Suprapubic skin (tissue), 4 donors: ENCODE measurements at regions not wholly inside any gene's neighbourhood (a gene's known extent, or its start where the extent isn't known, plus 50 kb on each side); places are given as distances from the start of the nearest gene placed in this dataset.
A peak's percentile ranks its signal among the peaks of the same experiment; 100 is the strongest.

Experiments
- DNase-seq, 2 donors: peaks; one replicate each; pipeline ENCODE4 v3.0.0-alpha.2; 2019; ENCODE audit warnings: low spot score in 2 of 2
- H3K27ac ChIP-seq: fragments of 200-600 bp; sonication (generic); one replicate; pipeline ENCODE4 v1.5.1; 2019
- H3K27me3 ChIP-seq: fragments of 200-600 bp; sonication (generic); one replicate; pipeline ENCODE4 v1.5.1; 2019
- H3K36me3 ChIP-seq: fragments of 200-600 bp; sonication (generic); one replicate; pipeline ENCODE4 v1.5.1; 2019
- H3K4me1 ChIP-seq: fragments of 200-600 bp; sonication (generic); one replicate; pipeline ENCODE4 v1.5.1; 2019
- H3K4me3 ChIP-seq: fragments of 200-600 bp; sonication (generic); one replicate; pipeline ENCODE4 v1.5.1; 2019; ENCODE audit warnings: mild to moderate bottlenecking
- H3K9me3 ChIP-seq: fragments of 200-600 bp; sonication (generic); one replicate; pipeline ENCODE4 v1.5.1; 2019
- EP300 ChIP-seq: sonication (generic); formaldehyde crosslinking; IDR thresholded peaks from one replicate; pipeline ENCODE4 v1.6.1; 2017; ENCODE audit warnings: antibody characterized with exemption
- POLR2A ChIP-seq, 2 donors: fragments of 450-650 bp; IDR thresholded peaks; one replicate each; pipeline ENCODE4 v1.6.1; 2017; ENCODE audit warnings: antibody characterized with exemption in 2 of 2, mild to moderate bottlenecking in 2 of 2, moderate library complexity in 2 of 2
- POLR2AphosphoS5 ChIP-seq, 3 donors: sonication (generic); formaldehyde crosslinking; IDR thresholded peaks; one replicate each; pipeline ENCODE4 v1.6.1; 2017; ENCODE audit warnings: antibody characterized with exemption in 3 of 3
- WGBS: methylation state at CpG from one replicate; pipeline ENCODE4 v1.1.5; 2018; 5-methylcytosine and 5-hydroxymethylcytosine counted together
- TF ChIP-seq, protein P1 (sequence below), 2 donors: fragments of 200-600 bp in 1 of 2; fragments of 450-650 bp in 1 of 2; sonication (generic) in 1 of 2; IDR thresholded peaks; one replicate each; pipeline ENCODE4 v1.5.1; 2016 to 2019; ENCODE audit warnings: antibody characterized with exemption in 2 of 2, mild to moderate bottlenecking in 1 of 2, moderate library complexity in 1 of 2

DNA sequence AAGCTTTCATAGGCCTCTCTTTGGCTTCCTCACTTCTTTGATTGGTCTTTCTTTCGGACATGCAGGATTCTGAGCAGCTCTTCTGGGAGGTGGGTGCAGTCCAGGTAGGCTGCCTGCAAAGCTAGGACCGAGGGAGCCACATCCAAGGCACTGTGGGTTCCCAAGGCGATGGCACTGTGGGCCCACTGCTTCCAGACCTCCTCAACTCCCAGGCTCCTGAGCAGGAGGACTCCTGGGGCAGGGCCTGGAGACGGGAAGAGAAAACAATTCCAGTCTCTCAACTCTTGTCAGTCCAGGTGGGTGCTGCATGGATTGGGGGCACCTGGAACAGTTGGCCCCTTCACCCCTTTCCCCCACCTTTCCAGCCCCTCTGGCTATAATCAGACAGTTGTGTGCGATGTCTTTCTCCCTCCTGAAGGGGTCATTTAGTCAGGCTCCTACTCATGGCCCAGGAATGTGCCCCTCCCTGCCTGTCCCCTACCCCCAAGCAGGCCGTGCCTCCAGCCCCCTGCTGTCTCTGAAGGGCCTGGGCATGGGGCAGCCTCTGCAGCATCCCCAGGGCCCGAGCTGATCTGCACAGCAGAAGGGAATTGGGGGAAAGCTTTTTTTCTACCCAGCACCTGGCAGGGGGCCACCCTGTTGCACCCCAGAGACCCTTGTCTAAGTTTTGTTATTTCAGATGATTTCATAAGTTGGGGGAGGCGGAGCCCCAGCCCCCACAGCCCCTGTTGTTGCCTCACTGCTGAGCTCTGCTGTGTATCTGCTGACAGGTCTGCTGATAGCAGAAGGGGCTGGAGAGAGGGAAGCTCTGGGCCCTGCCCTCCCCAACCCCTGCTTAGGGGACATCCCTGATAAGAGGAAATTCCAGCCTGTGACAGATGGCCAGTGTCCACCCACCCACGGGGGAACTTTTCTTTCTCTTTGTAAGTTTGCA lies 330.3 kb downstream of the SEC14L1 start:
- Histone ChIP-seq H3K4me1 (peaks cover 80% of the 10 kb centered on the region), H3K27ac (peak overlapping the region; percentile 74), H3K27me3 (no peaks in the 10 kb centered on the region), H3K36me3 (no peaks in the 10 kb centered on the region), H3K4me3 (no peak overlapping the region), H3K9me3 (no peaks in the 10 kb centered on the region)
- WGBS = 70% methylated on average over 8 of the region's 9 CpGs
- no peak for DNase-seq
- TF ChIP-seq POLR2A (IDR thresholded peaks at IDR 0.05) (no peak), POLR2AphosphoS5 (IDR thresholded peaks at IDR 0.05) (no peak), EP300 (no peak)
- TF ChIP-seq, protein P1, sequence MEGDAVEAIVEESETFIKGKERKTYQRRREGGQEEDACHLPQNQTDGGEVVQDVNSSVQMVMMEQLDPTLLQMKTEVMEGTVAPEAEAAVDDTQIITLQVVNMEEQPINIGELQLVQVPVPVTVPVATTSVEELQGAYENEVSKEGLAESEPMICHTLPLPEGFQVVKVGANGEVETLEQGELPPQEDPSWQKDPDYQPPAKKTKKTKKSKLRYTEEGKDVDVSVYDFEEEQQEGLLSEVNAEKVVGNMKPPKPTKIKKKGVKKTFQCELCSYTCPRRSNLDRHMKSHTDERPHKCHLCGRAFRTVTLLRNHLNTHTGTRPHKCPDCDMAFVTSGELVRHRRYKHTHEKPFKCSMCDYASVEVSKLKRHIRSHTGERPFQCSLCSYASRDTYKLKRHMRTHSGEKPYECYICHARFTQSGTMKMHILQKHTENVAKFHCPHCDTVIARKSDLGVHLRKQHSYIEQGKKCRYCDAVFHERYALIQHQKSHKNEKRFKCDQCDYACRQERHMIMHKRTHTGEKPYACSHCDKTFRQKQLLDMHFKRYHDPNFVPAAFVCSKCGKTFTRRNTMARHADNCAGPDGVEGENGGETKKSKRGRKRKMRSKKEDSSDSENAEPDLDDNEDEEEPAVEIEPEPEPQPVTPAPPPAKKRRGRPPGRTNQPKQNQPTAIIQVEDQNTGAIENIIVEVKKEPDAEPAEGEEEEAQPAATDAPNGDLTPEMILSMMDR (IDR thresholded peaks at IDR 0.05) = no peak

DNA sequence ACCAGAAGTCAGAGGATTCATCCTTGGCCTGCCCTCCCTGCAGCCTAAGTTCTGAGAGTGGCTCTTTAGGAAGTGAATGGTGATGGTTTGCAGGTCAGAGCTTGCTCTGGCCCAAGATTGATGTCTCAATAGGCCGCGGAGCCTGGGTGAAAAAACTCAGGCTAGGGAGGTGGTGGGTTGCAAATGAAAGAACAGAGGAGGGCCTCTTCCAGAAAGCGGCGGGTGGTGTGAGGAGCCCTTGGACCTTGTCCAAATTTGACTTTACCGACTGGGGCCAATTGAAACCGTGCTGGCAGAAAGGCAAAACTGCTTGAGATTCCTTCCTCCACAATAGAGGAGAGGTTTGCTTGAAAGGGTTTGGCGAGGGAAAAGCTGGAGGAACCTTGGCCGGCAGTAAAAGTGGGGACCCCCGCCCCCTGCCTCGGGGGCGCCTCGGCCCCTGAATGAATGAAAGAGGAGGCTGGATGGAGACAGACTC lies 331.3 kb downstream of the SEC14L1 start:
- H3K27ac ChIP-seq = peak overlapping the region; percentile 74
- no peaks in the 10 kb centered on the region for H3K27me3 ChIP-seq
- TF ChIP-seq POLR2A (IDR thresholded peaks at IDR 0.05) (no peak), POLR2AphosphoS5 (IDR thresholded peaks at IDR 0.05) (no peak), EP300 (no peak)
- TF ChIP-seq, protein P1 (IDR thresholded peaks at IDR 0.05) = no peak
- H3K4me1 ChIP-seq = peaks cover 80% of the 10 kb centered on the region
- 8% methylated on average over 12 of the region's 12 CpGs for WGBS
- H3K9me3 ChIP-seq = no peaks in the 10 kb centered on the region
- DNase-seq = no peak
- H3K36me3 ChIP-seq = no peaks in the 10 kb centered on the region
- H3K4me3 ChIP-seq = no peak overlapping the region

DNA sequence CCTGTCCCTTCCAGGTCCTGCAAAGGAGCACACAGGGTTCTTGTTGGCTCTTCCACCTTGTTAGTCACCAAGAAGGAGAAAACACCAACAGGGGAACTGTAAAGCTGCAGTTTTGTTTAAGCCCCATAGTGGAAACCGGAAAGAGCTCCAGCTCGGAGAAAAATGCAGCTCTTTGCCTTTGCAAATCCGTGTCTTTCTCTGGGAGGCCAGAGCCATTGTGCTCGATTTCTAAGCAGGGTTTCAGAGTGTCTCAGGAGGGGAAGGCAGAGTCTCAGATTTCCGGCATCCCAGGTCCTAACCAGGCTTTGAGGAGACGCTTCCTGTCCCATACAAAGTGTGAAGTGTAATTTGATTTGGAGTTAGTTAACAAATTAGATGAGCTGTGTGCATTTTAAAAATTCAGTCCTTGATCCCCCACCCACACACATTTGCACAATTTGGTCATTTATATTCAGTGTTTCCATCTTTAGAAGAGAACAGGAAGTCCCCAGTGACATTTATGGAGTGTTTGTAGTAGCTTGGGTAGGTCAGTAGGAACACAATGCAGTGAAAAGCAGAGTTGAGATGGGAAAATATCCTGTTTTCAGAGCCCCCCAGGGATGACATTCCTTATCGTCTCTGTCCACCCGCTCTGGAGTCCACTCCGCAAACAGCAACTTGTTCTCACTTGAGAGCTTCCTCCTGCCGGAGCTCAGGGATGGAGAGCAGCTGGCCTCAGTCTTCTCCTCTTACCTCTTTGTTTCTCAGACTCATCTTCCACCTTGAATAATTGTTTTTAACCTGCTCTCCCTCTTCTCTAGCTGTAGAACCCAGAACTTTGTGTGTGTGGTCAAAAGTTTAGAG lies 331.9 kb downstream of the SEC14L1 start:
- WGBS = 53% methylated on average over 10 of the region's 10 CpGs
- TF ChIP-seq EP300 (no peak), POLR2A (IDR thresholded peaks at IDR 0.05) (no peak), POLR2AphosphoS5 (IDR thresholded peaks at IDR 0.05) (no peak)
- TF ChIP-seq, protein P1 (IDR thresholded peaks at IDR 0.05) = no peak
- H3K4me3 ChIP-seq = no peak overlapping the region

DNA sequence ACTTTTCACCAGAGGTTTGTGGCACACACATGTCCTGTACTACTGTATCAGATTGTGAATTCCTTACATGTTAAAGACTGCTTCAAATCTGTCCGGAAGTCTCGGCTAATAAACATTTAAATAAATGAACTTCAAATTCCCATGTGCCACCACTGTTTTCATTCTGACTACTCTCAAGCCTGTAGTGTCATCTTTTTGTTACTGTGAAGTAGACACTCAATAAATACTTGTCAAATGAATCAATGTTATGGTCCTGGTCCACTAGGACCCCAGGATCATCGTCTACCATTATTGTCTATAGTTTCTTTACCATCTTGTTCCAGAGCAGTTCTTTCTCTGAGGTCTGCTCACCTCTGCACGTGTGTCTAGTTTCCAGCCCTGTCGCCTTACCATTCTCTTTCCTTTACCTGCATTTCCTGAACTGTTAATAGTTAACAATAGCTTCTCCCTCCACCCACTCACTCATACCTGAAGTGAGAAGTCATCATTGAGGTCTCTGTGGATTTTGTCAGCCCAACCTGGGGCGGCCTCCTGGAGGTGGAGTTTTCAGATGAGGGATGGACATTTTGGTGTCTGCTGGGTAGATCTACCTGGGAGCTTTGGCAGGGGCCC lies 333.0 kb downstream of the SEC14L1 start:
- no peak overlapping the region for H3K4me3 ChIP-seq
- TF ChIP-seq POLR2A (IDR thresholded peaks at IDR 0.05) (no peak), EP300 (no peak), POLR2AphosphoS5 (IDR thresholded peaks at IDR 0.05) (no peak)
- TF ChIP-seq, protein P1 (IDR thresholded peaks at IDR 0.05) = no peak
- WGBS = 75% methylated on average over 6 of the region's 6 CpGs
- no peak for DNase-seq
- peak overlapping the region; percentile 74 for H3K27ac ChIP-seq
- H3K27me3 ChIP-seq = no peaks in the 10 kb centered on the region
- H3K4me1 ChIP-seq = peaks cover 88% of the 10 kb centered on the region
- H3K36me3 ChIP-seq = no peaks in the 10 kb centered on the region
- no peaks in the 10 kb centered on the region for H3K9me3 ChIP-seq

More for the DNA sequence above, 331.9 kb downstream of the SEC14L1 start:
- DNase-seq = no peak
- no peaks in the 10 kb centered on the region for H3K9me3 ChIP-seq
- H3K27ac ChIP-seq = peak overlapping the region; percentile 74
- H3K36me3 ChIP-seq = no peaks in the 10 kb centered on the region
- no peaks in the 10 kb centered on the region for H3K27me3 ChIP-seq
- peaks cover 80% of the 10 kb centered on the region for H3K4me1 ChIP-seq
